SK-N-SH treated with all-trans-retinoic acid at 6 μM for 48 hours (cell line): ENCODE measurements at regions not wholly inside any gene's neighbourhood (a gene's known extent, or its start where the extent isn't known, plus 50 kb on each side); places are given as distances from the start of the nearest gene placed in this dataset.

Experiments
- ATAC-seq: fragments of 200-7000 bp; cut with Tn5 transposase; 3 replicates; pipeline ENCODE4 v1.9.1; 2020; ENCODE audit warnings: mild to moderate bottlenecking, moderate library complexity
- ARNTL ChIP-seq: fragments of 450-650 bp; formaldehyde crosslinking; IDR thresholded peaks from 2 replicates; pipeline ENCODE4 v1.5.0; 2020; ENCODE audit warnings: low read depth, mild to moderate bottlenecking, moderate library complexity, borderline replicate concordance
- BACH2 ChIP-seq: fragments of 250-450 bp; sonication (Bioruptor Pico); IDR thresholded peaks from 2 replicates; pipeline ENCODE4 v1.9.0; 2021; ENCODE audit warnings: mild to moderate bottlenecking, borderline replicate concordance
- CSDC2 ChIP-seq: fragments of 250-450 bp; sonication (Bioruptor Pico); IDR thresholded peaks from 2 replicates; pipeline ENCODE4 v1.5.0; 2020; ENCODE audit warnings: mild to moderate bottlenecking, moderate library complexity
- ESRRG ChIP-seq: fragments of 250-450 bp; sonication (Bioruptor Pico); IDR thresholded peaks from 2 replicates; pipeline ENCODE4 v1.6.1; 2021; ENCODE audit warnings: mild to moderate bottlenecking
- GLIS3 ChIP-seq: fragments of 250-450 bp; sonication (Bioruptor Pico); IDR thresholded peaks from 2 replicates; pipeline ENCODE4 v1.5.0; 2020; ENCODE audit warnings: mild to moderate bottlenecking, moderate library complexity
- OSR1 ChIP-seq: fragments of 250-450 bp; sonication (Bioruptor Pico); IDR thresholded peaks from 2 replicates; pipeline ENCODE4 v1.8.0; 2022; ENCODE audit warnings: moderate library complexity, mild to moderate bottlenecking, inconsistent platforms
- PPARA ChIP-seq: fragments of 250-450 bp; sonication (Bioruptor Pico); IDR thresholded peaks from 2 replicates; pipeline ENCODE4 v1.5.0; 2020; ENCODE audit warnings: mild to moderate bottlenecking, borderline replicate concordance
- RARB ChIP-seq: fragments of 250-450 bp; sonication (Bioruptor Pico); IDR thresholded peaks from 2 replicates; pipeline ENCODE4 v1.8.0; 2021; ENCODE audit warnings: mild to moderate bottlenecking, moderate library complexity
- SNAI2 ChIP-seq: fragments of 250-450 bp; sonication (Bioruptor Pico); IDR thresholded peaks from 2 replicates; pipeline ENCODE4 v1.5.0; 2020; ENCODE audit warnings: mild to moderate bottlenecking, moderate library complexity
- TOX ChIP-seq: fragments of 250-450 bp; sonication (Bioruptor Pico); IDR thresholded peaks from 2 replicates; pipeline ENCODE4 v1.8.0; 2021; ENCODE audit warnings: mild to moderate bottlenecking, moderate library complexity, borderline replicate concordance
- ZFP3 ChIP-seq: fragments of 250-450 bp; sonication (Bioruptor Pico); IDR thresholded peaks from 2 replicates; pipeline ENCODE4 v1.5.0; 2020; ENCODE audit warnings: mild to moderate bottlenecking, moderate library complexity
- ZFP30 ChIP-seq: fragments of 450-650 bp; formaldehyde crosslinking; IDR thresholded peaks from 2 replicates; pipeline ENCODE4 v1.5.0; 2022; ENCODE audit warnings: mild to moderate bottlenecking, moderate library complexity
- ZNF565 ChIP-seq: fragments of 450-650 bp; formaldehyde crosslinking; conservative IDR thresholded peaks from 2 replicates; pipeline ENCODE4 v1.5.0; 2020; ENCODE audit warnings: low read depth, mild to moderate bottlenecking, moderate library complexity
- ZNF70 ChIP-seq: fragments of 450-650 bp; formaldehyde crosslinking; IDR thresholded peaks from 2 replicates; pipeline ENCODE4 v1.5.0; 2020; ENCODE audit warnings: mild to moderate bottlenecking, moderate library complexity
- TF ChIP-seq, protein P1 (sequence below): fragments of 250-450 bp; sonication (Bioruptor Pico); IDR thresholded peaks from 2 replicates; pipeline ENCODE4 v1.8.0; 2021; ENCODE audit warnings: low read depth, mild to moderate bottlenecking, moderate library complexity, borderline replicate concordance
- TF ChIP-seq, protein P2 (sequence below): fragments of 250-450 bp; sonication (Bioruptor Pico); IDR thresholded peaks from 2 replicates; pipeline ENCODE4 v1.8.0; 2020; ENCODE audit warnings: mild to moderate bottlenecking, moderate library complexity, borderline replicate concordance
- TF ChIP-seq, protein P3 (sequence below): fragments of 250-450 bp; sonication (Bioruptor Pico); IDR thresholded peaks from 2 replicates; pipeline ENCODE4 v1.5.1; 2021; ENCODE audit warnings: mild to moderate bottlenecking, moderate library complexity

DNA sequence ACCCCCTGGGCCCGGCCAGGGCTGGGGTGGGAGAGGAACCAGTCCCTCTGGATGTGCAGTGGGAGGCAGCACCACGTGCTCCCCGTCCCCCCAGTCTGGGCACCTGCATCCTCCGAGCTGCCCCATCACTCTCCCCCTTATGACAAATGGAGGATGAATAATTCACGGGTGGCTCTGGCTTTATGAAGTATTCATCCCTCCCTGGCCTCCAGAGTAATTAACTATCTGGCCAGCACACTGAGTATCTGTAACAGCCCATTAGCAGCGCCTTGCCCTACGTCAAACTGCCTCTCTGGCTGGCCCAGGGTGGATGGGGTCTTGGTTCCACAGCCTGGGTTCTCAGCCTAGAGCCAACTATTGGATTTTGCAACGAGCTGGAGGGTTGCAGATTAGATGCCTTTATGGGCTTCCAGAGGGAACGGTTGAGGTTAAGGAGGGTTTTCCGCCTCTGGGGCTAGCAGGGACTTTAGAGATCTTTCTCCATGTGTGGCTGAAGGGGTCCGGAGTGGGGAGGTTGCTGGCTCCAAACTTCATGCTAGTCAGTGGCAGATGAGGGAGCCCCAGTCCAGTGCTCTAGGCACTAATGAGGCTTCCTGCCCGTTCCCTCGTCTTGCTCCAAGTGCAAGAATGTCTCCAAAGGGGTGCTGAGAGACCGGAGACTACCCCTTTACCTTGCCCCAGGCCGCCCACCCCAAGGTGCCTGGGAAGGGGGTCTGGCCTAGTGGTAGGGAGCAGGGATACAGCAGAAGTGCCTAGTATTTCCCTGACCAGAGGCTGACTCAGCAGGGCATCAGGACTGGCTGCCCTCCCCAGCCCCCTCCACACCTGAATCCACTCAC lies 53.5 kb upstream of the MLN start (continued):
- TF ChIP-seq, protein P1, sequence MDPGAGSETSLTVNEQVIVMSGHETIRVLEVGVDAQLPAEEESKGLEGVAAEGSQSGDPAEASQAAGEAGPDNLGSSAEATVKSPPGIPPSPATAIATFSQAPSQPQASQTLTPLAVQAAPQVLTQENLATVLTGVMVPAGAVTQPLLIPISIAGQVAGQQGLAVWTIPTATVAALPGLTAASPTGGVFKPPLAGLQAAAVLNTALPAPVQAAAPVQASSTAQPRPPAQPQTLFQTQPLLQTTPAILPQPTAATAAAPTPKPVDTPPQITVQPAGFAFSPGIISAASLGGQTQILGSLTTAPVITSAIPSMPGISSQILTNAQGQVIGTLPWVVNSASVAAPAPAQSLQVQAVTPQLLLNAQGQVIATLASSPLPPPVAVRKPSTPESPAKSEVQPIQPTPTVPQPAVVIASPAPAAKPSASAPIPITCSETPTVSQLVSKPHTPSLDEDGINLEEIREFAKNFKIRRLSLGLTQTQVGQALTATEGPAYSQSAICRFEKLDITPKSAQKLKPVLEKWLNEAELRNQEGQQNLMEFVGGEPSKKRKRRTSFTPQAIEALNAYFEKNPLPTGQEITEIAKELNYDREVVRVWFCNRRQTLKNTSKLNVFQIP = no peak
- TF ChIP-seq GLIS3 (CRISPR knock-in tag) (no peak), OSR1 (CRISPR knock-in tag) (no peak), ZFP30 (CRISPR knock-in tag) (no peak), PPARA (CRISPR knock-in tag) (no peak), ZFP3 (CRISPR knock-in tag) (no peak), ZNF70 (CRISPR knock-in tag) (no peak), CSDC2 (no peak), ARNTL (CRISPR knock-in tag) (no peak)

DNA sequence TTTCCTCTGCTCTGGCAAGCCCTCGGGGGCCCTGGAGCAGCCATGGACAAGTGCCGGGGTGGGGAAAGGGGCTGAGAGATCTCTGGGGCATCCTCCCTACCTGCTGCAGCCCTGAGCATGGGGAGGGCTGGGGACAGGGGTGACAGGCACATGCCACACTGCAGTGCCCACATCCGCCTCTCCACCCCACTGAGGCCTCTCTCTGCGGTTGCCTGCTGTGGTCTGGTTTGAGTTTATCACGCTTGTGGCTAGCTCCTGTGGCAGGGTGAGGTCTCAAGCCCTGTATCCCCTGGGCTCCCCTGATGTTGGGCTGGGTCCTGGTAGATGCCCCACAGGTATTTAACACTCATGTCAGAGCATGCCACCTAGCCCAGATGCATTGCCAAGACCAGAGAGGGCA lies 52.9 kb upstream of the MLN start:
- TF ChIP-seq CSDC2 = no peak
- TF ChIP-seq, protein P2, sequence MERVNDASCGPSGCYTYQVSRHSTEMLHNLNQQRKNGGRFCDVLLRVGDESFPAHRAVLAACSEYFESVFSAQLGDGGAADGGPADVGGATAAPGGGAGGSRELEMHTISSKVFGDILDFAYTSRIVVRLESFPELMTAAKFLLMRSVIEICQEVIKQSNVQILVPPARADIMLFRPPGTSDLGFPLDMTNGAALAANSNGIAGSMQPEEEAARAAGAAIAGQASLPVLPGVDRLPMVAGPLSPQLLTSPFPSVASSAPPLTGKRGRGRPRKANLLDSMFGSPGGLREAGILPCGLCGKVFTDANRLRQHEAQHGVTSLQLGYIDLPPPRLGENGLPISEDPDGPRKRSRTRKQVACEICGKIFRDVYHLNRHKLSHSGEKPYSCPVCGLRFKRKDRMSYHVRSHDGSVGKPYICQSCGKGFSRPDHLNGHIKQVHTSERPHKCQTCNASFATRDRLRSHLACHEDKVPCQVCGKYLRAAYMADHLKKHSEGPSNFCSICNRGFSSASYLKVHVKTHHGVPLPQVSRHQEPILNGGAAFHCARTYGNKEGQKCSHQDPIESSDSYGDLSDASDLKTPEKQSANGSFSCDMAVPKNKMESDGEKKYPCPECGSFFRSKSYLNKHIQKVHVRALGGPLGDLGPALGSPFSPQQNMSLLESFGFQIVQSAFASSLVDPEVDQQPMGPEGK (CRISPR knock-in tag) = no peak
- no peak for TF ChIP-seq ESRRG (CRISPR knock-in tag)
- TF ChIP-seq, protein P1 = no peak
- TF ChIP-seq ZNF565 (CRISPR knock-in tag) = no peak
- no peak for TF ChIP-seq TOX (CRISPR knock-in tag)
- TF ChIP-seq RARB (CRISPR knock-in tag) = no peak
- no peak for TF ChIP-seq PPARA (CRISPR knock-in tag)
- TF ChIP-seq ZNF70 (CRISPR knock-in tag) = no peak
- TF ChIP-seq, protein P3, sequence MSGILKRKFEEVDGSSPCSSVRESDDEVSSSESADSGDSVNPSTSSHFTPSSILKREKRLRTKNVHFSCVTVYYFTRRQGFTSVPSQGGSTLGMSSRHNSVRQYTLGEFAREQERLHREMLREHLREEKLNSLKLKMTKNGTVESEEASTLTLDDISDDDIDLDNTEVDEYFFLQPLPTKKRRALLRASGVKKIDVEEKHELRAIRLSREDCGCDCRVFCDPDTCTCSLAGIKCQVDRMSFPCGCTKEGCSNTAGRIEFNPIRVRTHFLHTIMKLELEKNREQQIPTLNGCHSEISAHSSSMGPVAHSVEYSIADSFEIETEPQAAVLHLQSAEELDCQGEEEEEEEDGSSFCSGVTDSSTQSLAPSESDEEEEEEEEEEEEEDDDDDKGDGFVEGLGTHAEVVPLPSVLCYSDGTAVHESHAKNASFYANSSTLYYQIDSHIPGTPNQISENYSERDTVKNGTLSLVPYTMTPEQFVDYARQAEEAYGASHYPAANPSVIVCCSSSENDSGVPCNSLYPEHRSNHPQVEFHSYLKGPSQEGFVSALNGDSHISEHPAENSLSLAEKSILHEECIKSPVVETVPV (CRISPR knock-in tag) = no peak
- TF ChIP-seq BACH2 (CRISPR knock-in tag) = no peak
- no peak for TF ChIP-seq SNAI2 (CRISPR knock-in tag)
- TF ChIP-seq OSR1 (CRISPR knock-in tag) = no peak
- ATAC-seq = no peak

DNA sequence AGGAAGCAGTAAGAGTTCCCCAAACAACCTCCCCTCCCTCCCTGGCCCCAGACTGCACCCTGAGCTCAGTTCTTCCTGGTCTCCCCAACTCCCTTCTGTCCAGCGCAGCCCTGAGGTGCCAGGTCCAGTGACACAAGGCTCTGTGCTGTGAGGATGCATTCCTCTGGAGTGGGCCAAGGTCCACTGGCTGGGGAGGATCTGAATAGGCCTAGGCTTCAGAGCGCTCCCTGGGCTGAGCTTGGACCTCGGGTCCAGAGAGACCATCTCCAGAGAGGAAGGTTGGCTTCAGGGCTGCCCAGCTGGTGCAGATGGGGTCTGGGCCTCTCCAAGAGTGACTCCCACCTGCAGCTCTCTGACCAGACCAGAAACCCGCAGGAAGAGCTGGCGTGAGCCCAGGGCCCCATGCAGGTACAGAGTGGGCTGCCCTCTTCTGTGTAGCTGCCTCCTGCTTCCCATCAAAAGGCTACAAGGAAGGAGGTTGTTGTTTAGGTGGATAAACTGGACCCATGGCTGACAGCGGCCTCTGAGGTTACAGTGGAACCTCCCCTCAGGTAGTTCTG lies 52.3 kb upstream of the MLN start:
- ATAC-seq = no peak
- TF ChIP-seq, protein P3 (CRISPR knock-in tag) = no peak
- TF ChIP-seq, protein P2 (CRISPR knock-in tag) = no peak
- TF ChIP-seq, all 23 proteins: peak for 0
